GM21723 (cell line): ENCODE measurements at regions not wholly inside any gene's neighbourhood (a gene's known extent, or its start where the extent isn't known, plus 50 kb on each side); places are given as distances from the start of the nearest gene placed in this dataset.

Experiments used
- ATAC-seq: cut with Tn5 transposase; IDR thresholded peaks from one replicate; pipeline ENCODE4 v1.9.1; 2021; ENCODE audit warnings: mild to moderate bottlenecking, moderate library complexity; ENCODE audit not compliant: unreplicated experiment

DNA sequence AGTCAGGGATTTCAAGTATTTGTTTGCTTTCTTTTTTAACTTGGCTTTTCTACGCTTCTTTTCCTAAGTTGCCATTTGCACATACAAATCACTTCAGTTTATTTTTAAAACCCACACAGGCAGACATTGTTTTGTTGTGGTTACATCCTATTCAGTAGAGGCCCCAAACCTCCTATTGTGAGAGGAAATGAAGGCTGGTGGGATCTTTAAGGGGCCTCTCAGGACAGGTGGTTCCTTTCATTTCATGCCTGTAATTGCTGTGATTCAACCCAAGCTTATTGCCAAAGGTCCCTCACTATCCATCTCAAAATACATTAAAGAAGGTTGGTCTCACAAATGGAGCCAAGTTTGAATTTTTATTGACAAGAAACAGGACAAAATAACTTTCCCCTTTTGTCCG, 257.1 kb downstream of the ADAMTS20 start:
- no peak for ATAC-seq

DNA sequence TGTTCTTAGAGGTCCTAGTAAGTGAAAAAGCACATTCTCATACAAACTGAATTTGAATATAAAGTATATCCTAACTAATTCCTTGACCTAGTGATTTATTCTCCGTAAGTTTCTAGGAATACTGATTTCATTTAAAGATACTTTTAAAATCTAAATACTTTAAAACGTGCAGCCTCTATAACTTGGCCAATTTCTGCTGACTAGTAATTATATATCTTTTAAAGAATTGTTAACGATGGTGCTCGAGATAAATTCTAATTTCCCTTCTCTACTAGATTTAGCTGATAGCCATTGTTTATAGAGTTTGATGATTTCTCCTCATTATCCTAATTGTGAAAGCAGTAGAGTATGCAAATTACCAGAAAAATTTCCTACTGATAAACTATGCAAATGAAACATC, 257.9 kb downstream of the ADAMTS20 start:
- ATAC-seq, result no peak

DNA sequence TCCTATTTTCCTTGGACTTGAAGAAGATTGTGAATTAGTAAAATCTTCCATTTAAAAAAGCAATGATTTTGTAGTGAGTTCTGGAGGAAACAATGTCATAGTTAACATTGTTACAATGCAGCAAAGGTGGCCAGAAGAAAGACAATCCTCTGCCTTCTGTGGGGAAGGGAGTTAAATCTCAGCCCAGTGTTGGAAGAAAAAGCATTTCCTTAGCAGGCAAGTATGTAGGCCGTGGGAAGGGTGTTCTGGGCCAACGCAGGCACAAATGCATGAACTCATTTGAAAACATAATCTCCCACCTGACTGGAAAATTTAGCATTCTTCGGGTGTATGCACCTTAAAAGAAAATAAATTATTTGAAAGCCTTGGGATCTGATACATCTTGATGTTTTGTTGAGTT, 258.6 kb downstream of the ADAMTS20 start:
- no peak for ATAC-seq

DNA sequence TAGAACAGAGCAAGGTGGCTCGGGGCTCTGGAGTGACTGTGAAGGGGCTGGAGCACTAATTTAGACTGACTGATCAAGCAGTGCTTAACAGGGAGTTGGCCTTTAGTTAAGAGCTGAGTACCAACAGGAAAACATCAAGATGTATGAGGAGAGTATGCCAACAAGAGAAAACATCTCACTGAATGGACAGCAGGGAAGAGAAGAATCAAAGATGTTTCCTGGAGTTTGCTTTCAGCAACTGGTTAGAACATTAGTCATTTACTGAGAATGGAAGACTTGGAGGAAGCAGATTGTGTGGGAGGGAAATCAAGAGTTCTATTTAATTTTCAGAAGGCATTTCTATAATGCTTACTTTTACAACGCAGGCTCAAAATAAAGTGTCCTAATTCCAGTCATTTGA, 259.3 kb downstream of the ADAMTS20 start:
- ATAC-seq, result no peak

DNA sequence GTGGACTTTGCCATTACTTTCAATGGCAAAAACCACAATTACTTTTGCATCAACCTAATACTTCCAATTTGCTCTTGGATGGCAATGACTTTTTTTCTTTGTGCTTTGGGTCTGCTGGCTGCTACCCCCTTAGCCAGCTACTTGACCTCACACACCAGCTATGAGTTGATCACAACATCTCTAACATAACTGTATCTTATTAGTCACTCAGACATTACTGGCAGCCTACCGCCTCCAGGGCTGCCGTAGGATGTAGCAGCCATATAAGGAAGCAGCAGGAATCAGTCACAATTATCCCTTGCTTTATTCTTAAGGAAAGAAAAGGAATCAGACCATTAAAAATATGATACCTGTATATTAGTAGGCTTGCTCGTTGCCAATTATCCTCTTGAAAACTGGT, 260.5 kb downstream of the ADAMTS20 start:
- no peak for ATAC-seq

DNA sequence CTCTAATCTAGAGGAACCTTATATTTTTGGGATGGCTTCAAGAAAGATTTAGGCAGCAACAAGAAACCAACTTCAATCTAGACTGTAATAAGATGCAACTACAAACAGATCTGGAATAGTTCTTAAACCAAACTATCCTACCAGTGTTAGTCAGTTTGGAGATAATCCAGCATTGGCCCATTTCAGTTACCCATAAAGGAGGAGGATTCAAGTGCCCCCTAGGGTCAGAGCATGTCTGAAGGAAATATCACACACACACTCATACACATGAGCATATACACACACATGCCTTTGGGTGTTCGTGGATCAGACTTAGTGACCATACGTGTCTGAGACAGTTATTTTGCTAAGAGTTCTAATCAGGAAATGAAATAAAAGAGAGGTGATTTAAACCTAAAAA, 261.2 kb downstream of the ADAMTS20 start:
- no peak for ATAC-seq

DNA sequence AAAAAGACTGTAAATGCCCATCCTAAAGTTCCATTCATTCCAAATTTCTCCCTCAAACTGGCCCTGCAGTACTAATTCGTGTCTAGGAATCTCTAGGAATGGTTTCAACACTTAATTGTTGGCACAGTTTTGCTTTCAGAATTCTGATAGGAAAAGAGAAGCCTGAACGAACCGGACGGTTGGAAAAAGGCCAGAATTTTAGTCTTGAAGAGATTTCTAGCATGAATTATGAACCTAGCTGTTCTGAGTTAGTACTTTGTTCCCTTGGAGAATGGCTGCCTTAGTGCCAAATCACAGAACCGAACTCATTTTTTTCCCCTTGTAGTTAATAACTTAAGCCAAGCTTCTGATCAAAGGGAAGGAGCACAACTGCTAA, 262.6 kb downstream of the ADAMTS20 start:
- ATAC-seq, result no peak

DNA sequence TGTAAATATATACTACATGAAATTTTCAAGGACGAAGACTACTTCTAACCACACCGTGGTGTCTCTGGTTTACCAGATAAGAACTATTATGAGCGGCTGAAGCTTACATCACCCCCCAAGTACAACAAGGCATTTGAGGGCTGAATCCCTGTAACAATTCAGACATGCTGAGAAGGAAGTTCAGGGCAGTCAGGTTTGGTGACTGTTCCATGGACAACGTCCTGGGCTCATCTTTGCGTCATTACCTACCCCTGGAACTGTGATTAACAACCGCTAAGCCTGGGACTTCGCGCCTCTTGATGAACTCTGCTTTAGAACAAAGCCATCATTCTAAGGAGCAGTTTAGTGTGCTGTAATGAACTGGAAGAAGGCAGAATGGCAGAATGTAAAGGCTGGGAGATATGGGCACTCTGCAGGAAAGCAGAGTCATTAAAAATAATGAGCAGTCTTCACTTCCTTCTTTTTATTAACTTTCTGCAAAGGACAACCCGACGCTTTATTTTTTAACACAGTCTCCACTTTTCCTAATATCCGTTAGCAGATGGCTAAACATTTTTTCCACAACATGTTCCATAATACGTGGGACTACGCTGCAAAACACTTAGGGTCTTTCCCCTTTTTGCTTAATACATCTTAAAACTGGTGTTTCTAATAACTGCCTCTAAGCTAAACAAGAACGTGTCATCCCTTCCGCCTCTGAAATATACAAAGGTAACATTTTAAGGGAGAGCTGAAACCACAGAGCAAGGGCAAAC, 263.2 kb downstream of the ADAMTS20 start:
- ATAC-seq, result no peak

DNA sequence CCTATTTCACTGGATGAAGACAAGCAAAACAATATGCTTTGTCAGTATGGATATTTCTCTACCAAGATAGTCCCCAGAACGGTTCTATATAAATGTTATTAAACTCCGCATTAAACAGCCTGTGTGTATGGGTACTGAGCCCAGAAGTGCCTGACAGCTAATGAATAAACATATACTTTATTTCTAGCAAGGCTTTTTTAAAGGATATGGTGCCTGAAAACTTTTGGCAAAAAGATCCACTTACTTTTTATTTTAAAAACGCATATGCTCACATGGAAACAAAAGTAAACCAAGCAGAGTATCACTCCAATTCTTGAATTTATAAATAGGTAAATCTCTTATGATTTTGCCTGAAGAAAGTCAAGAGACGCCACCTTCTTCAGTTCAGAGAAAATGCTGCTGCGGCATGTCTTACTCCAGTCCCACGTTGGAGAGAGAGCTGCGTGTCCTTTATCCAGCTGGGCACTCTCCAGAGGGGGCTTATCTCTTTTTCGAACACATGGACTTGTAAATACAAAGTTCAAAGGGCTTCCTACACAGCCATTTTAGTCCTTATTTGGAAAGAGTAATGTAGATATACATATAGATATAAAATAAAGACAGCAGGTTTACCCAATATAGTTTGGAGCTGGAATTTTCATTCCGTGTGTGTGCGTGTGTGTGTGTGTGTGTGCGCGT, 264.2 kb downstream of the ADAMTS20 start:
- ATAC-seq, result no peak

DNA sequence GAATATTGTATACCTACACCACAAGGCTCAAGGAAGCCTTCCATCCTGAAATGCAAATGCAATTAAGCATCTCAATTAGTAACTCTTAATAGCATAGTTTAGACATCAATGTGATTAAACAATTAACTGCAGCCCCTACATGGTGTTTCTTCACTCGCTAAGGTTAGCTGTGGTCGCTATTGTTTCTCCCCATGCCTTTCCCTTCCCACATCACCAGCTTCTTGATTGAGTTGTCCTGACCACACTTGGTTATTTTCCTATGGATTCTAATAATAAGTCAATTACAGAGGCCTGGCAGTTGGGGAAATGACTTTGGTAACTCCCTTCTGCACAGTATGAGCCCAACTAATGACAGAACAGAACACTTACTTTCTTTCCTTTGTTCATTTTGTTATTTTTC, 265.0 kb downstream of the ADAMTS20 start:
- ATAC-seq, result no peak

DNA sequence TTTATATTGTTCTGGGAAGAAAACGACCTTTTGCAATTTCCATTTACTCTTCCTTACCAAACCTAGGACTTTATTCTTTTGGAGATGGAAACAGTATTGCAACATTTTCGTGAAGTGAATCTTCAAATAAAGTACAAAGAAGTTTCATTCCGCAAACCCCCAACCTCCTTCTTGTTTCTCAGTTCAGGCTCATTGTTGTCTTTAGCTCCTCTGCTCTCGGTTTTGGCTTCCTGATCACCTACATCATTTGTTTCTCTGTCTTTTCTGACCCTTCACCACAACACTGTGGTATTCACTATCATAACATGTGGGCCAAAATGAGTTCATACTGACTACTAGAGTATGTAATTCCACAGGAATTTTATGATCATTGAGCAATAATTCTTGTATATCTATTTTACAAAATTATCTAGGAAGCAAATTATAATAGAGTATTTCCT, 266.8 kb downstream of the ADAMTS20 start:
- ATAC-seq, result no peak

DNA sequence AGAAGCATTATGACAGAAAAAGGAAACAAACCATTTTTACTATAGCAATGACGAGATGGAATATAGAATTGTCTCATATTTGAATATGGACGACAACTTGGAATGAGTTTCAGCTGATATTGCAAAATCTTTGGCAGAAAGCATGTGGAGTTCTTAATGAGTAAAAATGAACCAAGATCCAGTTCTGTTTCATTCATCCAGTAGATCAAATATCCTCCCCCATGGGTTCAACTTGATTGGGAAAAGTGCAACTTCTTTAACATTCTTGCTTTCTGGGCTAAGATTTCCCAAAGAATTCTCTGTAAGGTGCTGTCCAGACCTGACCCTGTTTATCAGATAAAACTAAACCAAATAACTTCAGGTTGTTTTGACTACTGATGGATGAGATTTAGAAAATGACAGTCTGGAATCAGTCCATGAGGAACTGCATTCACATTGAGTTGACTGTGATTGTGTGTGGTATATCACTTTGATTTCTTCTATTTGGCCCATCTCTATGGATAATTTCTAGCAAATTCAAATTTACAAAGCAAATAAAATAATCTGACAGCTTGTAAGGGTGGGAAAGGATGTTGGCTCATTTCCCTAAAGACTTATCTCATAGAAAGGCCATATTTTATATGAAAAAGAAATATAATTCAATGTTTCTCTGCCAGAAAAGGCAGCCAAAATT, 267.4 kb downstream of the ADAMTS20 start:
- ATAC-seq, result no peak

DNA sequence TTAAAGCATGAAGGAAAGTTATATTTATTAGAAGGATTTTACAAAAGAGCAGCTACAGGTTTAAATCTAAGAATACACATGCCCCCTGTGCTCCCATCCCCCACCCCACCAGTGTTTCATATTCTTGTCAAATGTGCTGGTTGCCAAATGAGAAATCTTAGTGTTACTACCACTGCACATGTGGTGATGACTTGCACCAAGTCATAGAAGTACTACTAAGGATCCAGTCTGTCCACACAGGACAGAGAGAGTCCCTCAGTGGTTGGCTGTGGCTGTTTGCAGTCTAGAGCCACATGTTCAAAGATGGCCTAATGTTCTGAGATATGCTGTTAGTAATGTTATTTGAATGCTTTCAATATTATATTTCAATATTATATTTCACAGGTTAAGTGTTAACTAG, 268.8 kb downstream of the ADAMTS20 start:
- no peak for ATAC-seq

DNA sequence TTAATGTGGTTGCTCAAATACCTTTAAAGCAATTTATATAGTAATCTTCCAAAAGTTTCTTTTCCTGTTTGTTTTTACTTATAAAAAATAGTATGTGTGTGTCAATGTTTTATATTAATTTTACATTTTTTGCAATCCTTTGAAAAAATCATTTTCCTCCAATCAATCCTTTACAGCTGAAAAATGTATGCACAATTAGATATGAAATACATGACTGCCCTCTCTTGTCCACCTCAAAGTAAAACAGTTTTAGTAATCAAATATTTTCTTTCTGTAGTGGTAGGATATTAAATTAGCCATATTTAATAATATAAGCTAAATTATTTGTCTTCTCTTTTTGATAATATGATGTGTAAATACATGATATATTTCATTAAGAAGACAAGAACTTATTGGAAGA, 269.9 kb downstream of the ADAMTS20 start:
- ATAC-seq, result no peak

DNA sequence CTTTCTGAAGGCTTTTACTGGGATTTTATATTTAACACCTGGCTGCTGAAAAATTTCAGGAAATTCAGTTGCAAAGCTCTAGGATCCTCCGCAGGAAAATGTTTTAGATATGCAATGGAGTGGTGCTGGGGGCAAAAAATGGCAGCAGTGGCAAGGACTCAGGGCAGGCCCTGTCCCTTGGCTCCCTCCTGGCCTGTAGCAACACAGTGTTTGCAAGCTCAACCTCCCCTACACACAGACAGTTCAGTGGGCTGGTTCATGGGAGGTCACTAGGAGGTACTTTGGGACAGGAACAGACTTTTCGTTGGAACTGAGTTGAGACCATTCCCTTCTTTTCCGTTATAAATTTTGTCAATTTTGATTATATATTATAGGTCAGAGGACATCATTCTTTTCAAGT, 270.4 kb downstream of the ADAMTS20 start:
- no peak for ATAC-seq

DNA sequence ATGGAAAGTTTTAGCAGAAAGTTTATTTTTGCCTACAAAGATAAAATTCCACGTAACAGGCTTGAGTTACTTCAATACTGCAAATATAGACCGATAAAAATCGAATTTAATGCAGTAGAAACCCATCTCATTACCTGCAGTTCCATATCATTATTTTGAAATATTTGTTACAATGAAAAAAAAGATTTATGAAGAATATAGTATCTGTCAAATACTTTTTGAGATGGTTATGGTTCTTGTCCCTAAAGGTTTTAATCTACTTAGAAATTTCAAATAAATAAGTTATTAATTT, 273.5 kb downstream of the ADAMTS20 start:
- no peak for ATAC-seq

DNA sequence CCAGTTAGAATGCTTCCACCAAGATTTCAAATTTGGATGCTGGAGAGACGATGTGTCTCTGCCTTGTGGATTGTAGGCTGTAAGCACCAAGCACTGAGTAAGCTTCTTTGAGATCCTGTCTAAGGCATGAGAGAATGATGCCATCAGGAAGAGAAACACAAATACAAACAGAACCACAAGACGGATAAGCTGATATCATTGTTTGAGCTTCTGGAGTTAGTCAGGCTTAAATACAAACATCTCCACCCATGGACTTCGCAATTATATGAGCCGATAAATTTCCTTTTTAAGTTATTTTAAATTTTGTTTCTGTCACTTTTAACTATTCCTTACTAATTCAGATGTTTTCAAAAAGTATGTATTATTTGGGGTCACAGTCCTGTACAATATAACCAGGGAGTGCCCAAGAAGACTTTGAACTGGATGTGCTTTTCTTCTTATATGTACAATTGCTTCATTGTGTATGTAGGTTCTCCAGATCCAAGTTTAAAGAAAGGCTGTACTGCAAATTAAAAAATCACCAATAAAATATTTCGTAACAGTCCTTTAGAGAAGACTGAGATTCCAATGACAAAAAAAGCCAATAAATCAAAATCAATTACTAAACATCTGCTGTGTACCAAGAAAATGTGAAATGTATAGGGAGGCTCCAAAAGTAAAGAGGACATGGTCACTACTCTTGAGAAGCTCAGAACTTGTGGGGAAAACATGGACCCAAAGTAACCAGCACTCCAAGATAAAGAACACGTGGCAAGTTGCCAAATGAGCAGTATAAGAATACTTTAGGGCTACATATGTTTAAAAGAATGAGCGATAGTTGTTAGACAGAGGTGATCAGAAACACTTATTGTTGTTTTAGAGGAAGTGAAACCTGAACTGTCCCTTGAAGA, 274.1 kb downstream of the ADAMTS20 start:
- ATAC-seq, result peak; percentile 98

DNA sequence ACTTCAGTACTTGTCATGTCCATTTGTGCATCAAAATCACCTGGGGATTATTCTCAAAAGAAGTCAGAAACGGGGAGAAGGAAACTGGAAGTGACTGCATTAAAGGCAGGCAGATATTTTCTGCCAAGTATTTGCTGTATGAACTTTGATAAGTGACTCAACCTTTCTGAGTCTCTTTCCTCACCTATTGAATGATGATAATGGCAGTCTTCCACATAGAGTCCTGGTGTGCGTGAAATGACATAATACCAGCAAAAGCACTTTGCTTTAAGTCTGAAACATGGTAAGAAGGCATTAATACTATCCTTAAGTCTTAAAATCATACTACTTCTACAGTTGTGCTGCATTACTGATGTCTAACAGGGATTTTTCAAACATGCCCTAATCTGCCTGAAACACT, 278.5 kb downstream of the ADAMTS20 start:
- no peak for ATAC-seq

DNA sequence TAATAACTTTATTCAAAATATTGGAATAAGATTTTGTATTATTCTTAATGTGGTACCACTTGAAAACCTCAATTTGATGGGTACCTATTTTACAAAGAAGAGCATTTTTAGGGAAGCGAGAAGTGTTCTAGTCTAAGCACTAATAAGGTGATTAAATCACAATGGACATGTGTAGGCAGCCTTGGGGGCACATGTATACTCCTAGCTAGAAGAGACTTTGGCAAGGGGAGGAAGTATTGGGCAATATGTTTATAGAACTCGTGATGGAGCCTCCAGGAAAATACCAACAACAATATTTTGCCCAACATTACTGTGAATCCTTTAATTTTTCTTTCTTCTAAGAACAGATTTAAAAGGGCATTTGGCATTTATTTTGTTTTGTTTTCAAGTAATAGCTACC, 280.3 kb downstream of the ADAMTS20 start:
- no peak for ATAC-seq

DNA sequence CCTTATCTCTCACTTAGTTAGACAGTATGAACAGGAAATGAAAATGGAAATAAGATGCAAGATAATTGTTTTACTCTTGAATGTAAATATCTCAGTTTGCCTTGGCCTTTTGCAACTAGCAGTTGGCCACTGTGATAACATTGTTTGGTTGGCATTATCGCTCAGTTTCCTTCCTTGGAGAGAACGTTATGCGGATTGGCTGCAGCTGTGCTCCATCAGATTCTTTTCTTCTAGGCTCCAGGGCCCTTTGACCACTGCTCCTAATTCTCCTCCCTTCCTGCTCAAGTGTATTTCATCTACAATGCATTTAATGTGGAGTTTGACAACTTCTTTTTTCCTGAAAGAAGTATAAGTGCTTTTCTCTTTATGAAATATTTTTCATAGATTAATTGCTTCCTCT, 284.2 kb downstream of the ADAMTS20 start:
- no peak for ATAC-seq

DNA sequence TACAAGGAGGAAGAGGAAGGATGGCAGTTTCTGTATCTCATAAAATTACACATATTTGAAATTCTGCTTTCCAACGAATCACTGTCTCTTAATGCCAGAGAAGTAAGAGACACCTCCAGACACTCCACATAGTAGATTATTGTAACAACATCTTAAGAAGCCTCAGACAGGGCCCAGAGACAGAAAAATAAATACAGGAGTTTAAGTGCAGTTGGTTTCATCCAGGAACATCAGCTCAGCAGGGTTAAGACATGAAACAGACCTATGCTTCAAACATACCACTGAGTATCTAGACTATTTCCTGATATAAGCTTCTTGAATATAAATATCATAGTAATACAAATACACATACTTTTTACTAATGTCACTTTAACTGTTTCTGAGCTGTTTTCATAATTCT, 290.3 kb downstream of the ADAMTS20 start:
- ATAC-seq, result no peak
